ENCODE measurements at regions not wholly inside any gene's neighbourhood (a gene's known extent, or its start where the extent isn't known, plus 50 kb on each side); places are given as distances from the start of the nearest gene placed in this dataset.

DNA sequence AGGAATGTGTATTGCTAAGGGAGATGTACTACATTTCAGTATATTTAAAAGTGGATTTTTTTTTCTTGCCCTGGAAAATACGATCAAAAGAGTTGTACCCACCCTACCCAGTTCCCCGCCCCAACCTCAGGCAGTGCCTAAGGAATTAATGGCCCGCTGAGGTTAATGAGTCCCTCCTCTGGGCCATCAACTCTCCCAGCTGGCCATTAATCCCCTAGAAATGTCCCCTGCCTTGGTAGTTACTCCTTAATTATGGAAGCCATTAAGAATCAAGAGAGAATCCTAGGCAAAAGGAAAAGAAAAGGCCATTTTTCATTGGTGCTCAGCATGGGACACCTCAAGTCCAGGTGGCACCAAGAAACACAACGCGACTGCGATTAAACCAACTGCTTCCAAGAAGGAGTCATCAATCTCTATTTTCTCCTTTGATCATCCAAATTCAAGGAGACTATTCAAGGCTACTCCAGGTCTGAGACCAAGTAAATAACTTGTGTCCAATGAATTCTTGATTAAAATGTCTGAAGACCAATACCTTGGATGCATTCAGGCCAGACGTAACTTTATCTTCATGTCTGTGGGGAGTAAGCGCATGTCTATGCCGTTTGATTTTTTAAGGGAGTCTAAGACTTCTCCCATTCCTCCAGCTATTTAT, 1962.2 kb upstream of the WWC1 start:
- Mint-ChIP-seq H3K27me3 (no peaks in the 10 kb centered on the region), H3K9me3 (peaks cover 5% of the 10 kb centered on the region), H3K4me3 (no peak overlapping the region), H3K36me3 (no peaks in the 10 kb centered on the region), H3K4me1 (ENCODE audit: low read depth) (no peaks in the 10 kb centered on the region), H3K27ac (no peak overlapping the region)
- ChIA-PET POLR2A (no interaction called here), CTCF (no interaction called here)
- no peak for DNase-seq
- intact Hi-C loops (cut with micrococcal nuclease) = no loop called here

DNA sequence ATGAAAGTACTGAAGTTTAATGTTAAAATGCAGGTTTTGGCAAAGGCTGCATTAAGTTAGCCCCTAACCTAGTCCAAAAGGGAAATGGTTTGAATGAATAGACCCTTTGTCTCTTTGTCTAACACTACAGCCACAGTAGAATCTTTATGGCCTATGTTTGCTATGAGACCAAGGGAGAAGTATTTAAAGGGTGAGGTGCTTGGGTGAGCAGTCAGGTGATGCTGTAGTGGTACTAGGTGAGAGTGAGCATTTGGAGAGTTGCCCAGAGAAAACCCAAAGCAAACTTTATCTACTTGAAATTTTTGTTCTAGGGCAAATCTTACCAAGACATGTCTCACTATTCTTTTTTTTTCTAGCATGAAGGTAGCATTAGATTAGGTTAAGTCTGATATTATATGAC, 1961.4 kb upstream of the WWC1 start:
- ChIA-PET CTCF (no interaction called here), POLR2A (no interaction called here)
- Mint-ChIP-seq H3K4me1 (ENCODE audit: low read depth) (no peaks in the 10 kb centered on the region), H3K27me3 (no peaks in the 10 kb centered on the region), H3K27ac (no peak overlapping the region), H3K4me3 (no peak overlapping the region), H3K9me3 (peaks cover 5% of the 10 kb centered on the region), H3K36me3 (no peaks in the 10 kb centered on the region)
- intact Hi-C loops (cut with micrococcal nuclease) = no loop called here
- no peak for DNase-seq

DNA sequence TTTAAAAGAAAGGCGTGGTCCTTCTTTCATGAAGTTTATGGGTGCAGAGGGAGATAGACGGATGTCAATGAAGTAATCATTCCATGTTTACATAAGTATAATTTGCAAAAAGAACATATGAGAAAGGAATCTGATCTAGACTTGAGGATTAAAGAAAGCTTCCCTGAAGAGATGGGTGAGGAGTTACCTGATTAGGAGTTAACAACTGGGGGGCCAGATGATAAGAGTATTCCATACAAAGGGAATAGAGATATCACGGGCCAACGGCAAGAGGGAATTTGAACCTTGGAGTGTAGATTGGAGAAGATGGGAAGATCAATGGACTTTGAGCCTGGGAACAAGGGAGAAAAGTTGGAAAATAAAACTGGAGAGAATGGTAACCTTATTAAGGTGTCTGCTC, 1959.9 kb upstream of the WWC1 start:
- H3K4me1 Mint-ChIP-seq (ENCODE audit: low read depth) = no peaks in the 10 kb centered on the region
- H3K27me3 Mint-ChIP-seq = no peaks in the 10 kb centered on the region
- ChIA-PET POLR2A (no interaction called here), CTCF (no interaction called here)
- peaks cover 10% of the 10 kb centered on the region for H3K9me3 Mint-ChIP-seq
- intact Hi-C loops (cut with micrococcal nuclease) = no loop called here
- H3K27ac Mint-ChIP-seq = no peak overlapping the region
- H3K36me3 Mint-ChIP-seq = no peaks in the 10 kb centered on the region
- DNase-seq = no peak
- no peak overlapping the region for H3K4me3 Mint-ChIP-seq

GRCh38 chr5:166338801-166339200, 1952.6 kb upstream of the WWC1 start:
- CTCF ChIA-PET = no interaction called here
- Mint-ChIP-seq H3K27me3 (no peaks in the 10 kb centered on the region), H3K27ac (no peak overlapping the region), H3K4me3 (no peak overlapping the region), H3K9me3 (peaks cover 17% of the 10 kb centered on the region), H3K36me3 (no peaks in the 10 kb centered on the region), H3K4me1 (ENCODE audit: low read depth) (no peaks in the 10 kb centered on the region)
- intact Hi-C loops (cut with micrococcal nuclease) = no loop called here
- POLR2A ChIA-PET = no interaction called here
- DNase-seq = no peak

DNA sequence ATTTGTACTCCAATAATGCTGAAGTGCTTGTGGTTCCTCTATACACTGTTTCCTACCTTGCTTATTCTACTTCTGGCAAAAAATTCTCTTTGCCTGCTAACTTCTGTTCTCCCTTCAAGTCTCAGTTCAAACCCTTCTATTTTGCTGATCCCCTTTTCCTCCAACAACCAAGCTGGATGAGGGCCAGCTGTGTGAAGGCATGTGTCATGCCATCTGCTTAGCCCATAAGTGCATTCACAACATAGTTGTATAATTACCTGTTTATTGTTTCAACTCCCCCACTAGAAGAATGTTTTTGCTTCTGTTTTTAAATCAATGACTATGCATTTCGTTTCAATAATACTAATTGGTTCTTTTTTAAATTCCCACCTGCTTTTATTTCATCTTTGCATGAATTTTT, 1951.4 kb upstream of the WWC1 start:
- no peak overlapping the region for H3K4me3 Mint-ChIP-seq
- no peaks in the 10 kb centered on the region for H3K4me1 Mint-ChIP-seq (ENCODE audit: low read depth)
- H3K27me3 Mint-ChIP-seq = no peaks in the 10 kb centered on the region
- intact Hi-C loops (cut with micrococcal nuclease) = no loop called here
- no peak overlapping the region for H3K27ac Mint-ChIP-seq
- DNase-seq = no peak
- peaks cover 17% of the 10 kb centered on the region for H3K9me3 Mint-ChIP-seq
- ChIA-PET POLR2A (no interaction called here), CTCF (no interaction called here)
- H3K36me3 Mint-ChIP-seq = no peaks in the 10 kb centered on the region

GRCh38 chr5:166341740-166342337, 1949.6 kb upstream of the WWC1 start:
- Mint-ChIP-seq H3K4me3 (no peak overlapping the region), H3K27ac (no peak overlapping the region), H3K27me3 (no peaks in the 10 kb centered on the region), H3K36me3 (no peaks in the 10 kb centered on the region), H3K9me3 (peaks cover 8% of the 10 kb centered on the region), H3K4me1 (ENCODE audit: low read depth) (no peaks in the 10 kb centered on the region)
- POLR2A ChIA-PET = no interaction called here
- DNase-seq = no peak
- CTCF ChIA-PET = no interaction called here
- intact Hi-C loops (cut with micrococcal nuclease) = no loop called here

DNA sequence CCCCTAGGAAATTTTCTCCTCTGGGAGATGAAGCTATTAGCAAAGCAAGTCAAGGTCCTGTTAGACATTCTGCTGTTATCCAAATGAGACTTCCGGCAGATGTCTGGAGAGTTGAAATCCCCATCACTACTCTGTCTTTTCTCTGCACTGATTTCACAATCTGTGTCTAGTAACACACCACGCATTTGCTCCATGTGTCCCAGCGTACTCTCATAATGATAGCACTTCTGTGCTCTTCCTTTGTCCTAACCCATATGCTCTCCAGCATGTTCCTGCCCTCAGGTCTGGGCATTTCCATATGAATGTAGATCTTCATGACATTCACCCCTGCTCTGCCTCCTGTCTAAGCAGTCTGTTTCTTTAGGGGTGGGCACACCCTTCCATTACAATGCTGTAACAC, 1949.0 kb upstream of the WWC1 start:
- no peak overlapping the region for H3K27ac Mint-ChIP-seq
- POLR2A ChIA-PET = no interaction called here
- intact Hi-C loops (cut with micrococcal nuclease) = no loop called here
- no peak overlapping the region for H3K4me3 Mint-ChIP-seq
- no peaks in the 10 kb centered on the region for H3K27me3 Mint-ChIP-seq
- CTCF ChIA-PET = no interaction called here
- no peaks in the 10 kb centered on the region for H3K36me3 Mint-ChIP-seq
- no peaks in the 10 kb centered on the region for H3K4me1 Mint-ChIP-seq (ENCODE audit: low read depth)
- peaks cover 7% of the 10 kb centered on the region for H3K9me3 Mint-ChIP-seq
- no peak for DNase-seq

DNA sequence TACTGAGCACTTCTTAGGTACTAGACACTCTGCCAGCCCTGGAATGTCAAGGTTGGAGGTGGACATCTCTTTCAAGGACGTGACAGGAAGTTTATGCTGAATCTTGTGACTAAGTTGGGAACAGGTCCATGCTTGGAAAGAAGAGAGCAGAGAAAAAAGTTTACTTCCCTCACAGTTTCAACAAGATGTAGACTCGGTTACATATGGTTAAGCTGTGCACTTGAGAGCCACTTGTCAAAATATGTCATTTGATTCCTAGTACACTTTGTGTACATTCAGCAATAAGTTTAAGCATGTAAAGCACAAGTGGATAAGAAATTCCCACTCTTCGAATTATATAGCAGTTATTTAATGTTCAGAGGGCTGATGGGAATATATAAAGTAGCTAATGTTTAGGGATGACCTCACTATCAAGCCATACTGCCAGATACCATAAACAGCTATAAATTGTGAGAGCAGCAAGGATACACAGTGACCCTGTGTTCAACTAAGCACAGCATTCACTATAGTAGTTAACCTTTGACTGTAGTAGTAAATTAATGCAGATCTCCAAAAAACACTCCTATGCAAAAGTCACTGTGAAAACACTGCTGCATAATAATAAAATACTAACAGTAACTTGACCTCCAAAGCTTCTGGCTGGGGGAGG, 1944.6 kb upstream of the WWC1 start:
- POLR2A ChIA-PET = no interaction called here
- H3K4me3 Mint-ChIP-seq = no peak overlapping the region
- no peaks in the 10 kb centered on the region for H3K4me1 Mint-ChIP-seq (ENCODE audit: low read depth)
- intact Hi-C loops (cut with micrococcal nuclease) = no loop called here
- CTCF ChIA-PET = no interaction called here
- H3K27me3 Mint-ChIP-seq = no peaks in the 10 kb centered on the region
- H3K27ac Mint-ChIP-seq = no peak overlapping the region
- peaks cover 11% of the 10 kb centered on the region for H3K9me3 Mint-ChIP-seq
- H3K36me3 Mint-ChIP-seq = no peaks in the 10 kb centered on the region
- DNase-seq = no peak

- Mint-ChIP-seq H3K27me3 (no peaks in the 10 kb centered on the region), H3K9me3 (peaks cover 10% of the 10 kb centered on the region), H3K36me3 (no peaks in the 10 kb centered on the region), H3K27ac (no peak overlapping the region), H3K4me3 (no peak overlapping the region), H3K4me1 (ENCODE audit: low read depth) (no peaks in the 10 kb centered on the region)
- intact Hi-C loops (cut with micrococcal nuclease) = no loop called here
- ChIA-PET CTCF (no interaction called here), POLR2A (no interaction called here)
- DNase-seq = no peak
Measured at GRCh38 chr5:166349046-166349445, 1942.4 kb upstream of the WWC1 start.

- no peak overlapping the region for H3K4me3 Mint-ChIP-seq
- ChIA-PET CTCF (no interaction called here), POLR2A (no interaction called here)
- DNase-seq = no peak
- H3K36me3 Mint-ChIP-seq = no peaks in the 10 kb centered on the region
- intact Hi-C loops (cut with micrococcal nuclease) = no loop called here
- H3K9me3 Mint-ChIP-seq = peaks cover 20% of the 10 kb centered on the region
- H3K27me3 Mint-ChIP-seq = no peaks in the 10 kb centered on the region
- no peaks in the 10 kb centered on the region for H3K4me1 Mint-ChIP-seq (ENCODE audit: low read depth)
- H3K27ac Mint-ChIP-seq = no peak overlapping the region
Measured at GRCh38 chr5:166353580-166353979, 1937.9 kb upstream of the WWC1 start.

- DNase-seq = no peak
- Mint-ChIP-seq H3K27me3 (no peaks in the 10 kb centered on the region), H3K4me1 (ENCODE audit: low read depth) (no peaks in the 10 kb centered on the region), H3K27ac (no peak overlapping the region), H3K36me3 (no peaks in the 10 kb centered on the region), H3K9me3 (peaks cover 18% of the 10 kb centered on the region), H3K4me3 (no peak overlapping the region)
- ChIA-PET POLR2A (no interaction called here), CTCF (no interaction called here)
- intact Hi-C loops (cut with micrococcal nuclease) = no loop called here
Measured at GRCh38 chr5:166354332-166354731, 1937.1 kb upstream of the WWC1 start.

GRCh38 chr5:166356096-166356495, 1935.3 kb upstream of the WWC1 start:
- ChIA-PET POLR2A (no interaction called here), CTCF (no interaction called here)
- Mint-ChIP-seq H3K9me3 (peaks cover 15% of the 10 kb centered on the region), H3K27me3 (no peaks in the 10 kb centered on the region), H3K4me3 (no peak overlapping the region), H3K36me3 (no peaks in the 10 kb centered on the region), H3K4me1 (ENCODE audit: low read depth) (no peaks in the 10 kb centered on the region), H3K27ac (no peak overlapping the region)
- intact Hi-C loops (cut with micrococcal nuclease) = no loop called here
- no peak for DNase-seq

DNA sequence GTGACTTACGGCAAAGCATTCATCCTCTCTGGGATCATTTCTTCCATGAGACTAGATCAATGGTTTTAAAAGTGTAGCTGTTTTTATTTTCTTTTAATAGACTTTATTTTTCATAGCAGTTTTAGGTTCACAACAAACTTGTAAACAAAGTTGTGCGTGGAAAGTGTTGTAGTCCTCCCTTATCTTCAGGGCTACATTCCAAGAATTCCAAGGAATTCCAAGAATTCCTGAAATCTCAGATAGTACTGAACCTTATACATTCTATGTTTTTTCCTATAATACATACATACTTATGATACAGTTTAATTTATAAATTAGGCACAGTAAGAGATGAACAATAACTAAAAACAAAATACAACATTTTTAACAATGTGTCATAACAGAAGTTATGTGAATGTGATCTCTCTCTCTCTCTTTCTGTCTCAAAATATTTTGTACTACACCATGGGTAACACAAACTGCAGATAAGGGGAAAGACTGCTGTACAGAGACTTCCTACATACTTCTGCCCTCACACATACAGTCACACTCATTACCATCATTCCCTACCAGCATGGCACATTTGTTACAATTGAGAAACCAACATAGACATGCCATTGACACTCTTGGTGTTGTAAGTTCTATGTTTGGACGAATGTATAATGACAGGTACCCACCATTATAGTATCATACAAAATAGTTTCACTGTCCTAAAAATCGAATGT, 1933.2 kb upstream of the WWC1 start:
- no peak for DNase-seq
- Mint-ChIP-seq H3K4me3 (no peak overlapping the region), H3K4me1 (ENCODE audit: low read depth) (no peaks in the 10 kb centered on the region), H3K27me3 (no peaks in the 10 kb centered on the region), H3K9me3 (peaks cover 20% of the 10 kb centered on the region), H3K36me3 (no peaks in the 10 kb centered on the region), H3K27ac (no peak overlapping the region)
- POLR2A ChIA-PET = no interaction called here
- intact Hi-C loops (cut with micrococcal nuclease) = no loop called here
- CTCF ChIA-PET = no interaction called here
